Peyer's patch (tissue), 4 donors: ENCODE measurements at regions not wholly inside any gene's neighbourhood (a gene's known extent, or its start where the extent isn't known, plus 50 kb on each side); places are given as distances from the start of the nearest gene placed in this dataset.

Source experiments
- DNase-seq, 3 donors: peaks; one replicate each; pipeline ENCODE4 v3.0.0-alpha.2; 2017 to 2019
- H3K27ac ChIP-seq, 4 donors: fragments of 200-600 bp; sonication (generic); one replicate each; pipeline ENCODE4 v1.5.1; 2016 to 2019
- H3K27me3 ChIP-seq, 2 donors: fragments of 200-600 bp; sonication (generic); one replicate each; pipeline ENCODE4 v1.5.1; 2019
- H3K36me3 ChIP-seq, 3 donors: fragments of 200-600 bp; sonication (generic); one replicate each; pipeline ENCODE4 v1.5.1; 2016 to 2019
- H3K4me1 ChIP-seq, 4 donors: fragments of 200-600 bp; sonication (generic); one replicate each; pipeline ENCODE4 v1.5.1; 2016 to 2019
- H3K4me3 ChIP-seq, 4 donors: fragments of 200-600 bp; sonication (generic); 1 replicate in 3 of 4; 2 replicates in 1 of 4; pipeline ENCODE4 v1.5.1; 2016 to 2019; ENCODE audit warnings: mild to moderate bottlenecking in 1 of 4
- H3K9me3 ChIP-seq, 4 donors: fragments of 200-600 bp; sonication (generic); one replicate each; pipeline ENCODE4 v1.5.1; 2016 to 2019; ENCODE audit warnings: mild to moderate bottlenecking in 1 of 4
- POLR2A ChIP-seq, 2 donors: fragments of 450-650 bp; IDR thresholded peaks; one replicate each; pipeline ENCODE4 v1.5.1; 2017; ENCODE audit warnings: antibody characterized with exemption in 2 of 2, mild to moderate bottlenecking in 2 of 2, moderate library complexity in 2 of 2
- TF ChIP-seq, protein P1 (sequence below), 6 experiments: fragments of 450-650 bp in 4 of 6; fragments of 200-600 bp in 2 of 6; sonication (generic) in 1 of 6; IDR thresholded peaks; one replicate each; pipeline ENCODE4 v1.5.1; 2017 to 2019; ENCODE audit warnings: antibody characterized with exemption in 6 of 6, mild to moderate bottlenecking in 3 of 6, moderate library complexity in 1 of 6

DNA sequence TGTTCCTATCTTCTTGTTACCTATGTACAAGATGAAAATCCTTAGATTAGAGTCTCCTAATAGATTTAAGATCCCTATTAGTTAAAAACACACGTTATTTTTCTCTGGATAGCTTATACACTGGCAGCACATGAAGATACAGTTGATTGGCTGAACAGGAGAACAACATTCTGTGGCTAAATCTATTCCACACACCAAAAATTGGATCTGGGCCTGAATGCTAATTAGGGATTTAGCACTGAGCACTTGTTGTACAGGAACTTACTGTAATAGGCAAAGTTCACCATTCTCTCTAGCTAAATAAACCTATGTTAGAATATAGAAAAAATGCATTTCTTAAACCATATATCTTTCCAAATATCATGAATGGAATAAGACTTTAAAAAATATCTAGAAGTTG is 117.1 kb upstream of the PTGFR start:
- DNase-seq: no peak
- Histone ChIP-seq H3K4me3 (no peak overlapping the region), H3K27me3 (no peaks in the 10 kb centered on the region), H3K36me3 (no peaks in the 10 kb centered on the region), H3K27ac (no peak overlapping the region), H3K9me3 (no peaks in the 10 kb centered on the region), H3K4me1 (no peaks in the 10 kb centered on the region)
- TF ChIP-seq POLR2A (IDR thresholded peaks at IDR 0.05): no peak
- TF ChIP-seq, protein P1, sequence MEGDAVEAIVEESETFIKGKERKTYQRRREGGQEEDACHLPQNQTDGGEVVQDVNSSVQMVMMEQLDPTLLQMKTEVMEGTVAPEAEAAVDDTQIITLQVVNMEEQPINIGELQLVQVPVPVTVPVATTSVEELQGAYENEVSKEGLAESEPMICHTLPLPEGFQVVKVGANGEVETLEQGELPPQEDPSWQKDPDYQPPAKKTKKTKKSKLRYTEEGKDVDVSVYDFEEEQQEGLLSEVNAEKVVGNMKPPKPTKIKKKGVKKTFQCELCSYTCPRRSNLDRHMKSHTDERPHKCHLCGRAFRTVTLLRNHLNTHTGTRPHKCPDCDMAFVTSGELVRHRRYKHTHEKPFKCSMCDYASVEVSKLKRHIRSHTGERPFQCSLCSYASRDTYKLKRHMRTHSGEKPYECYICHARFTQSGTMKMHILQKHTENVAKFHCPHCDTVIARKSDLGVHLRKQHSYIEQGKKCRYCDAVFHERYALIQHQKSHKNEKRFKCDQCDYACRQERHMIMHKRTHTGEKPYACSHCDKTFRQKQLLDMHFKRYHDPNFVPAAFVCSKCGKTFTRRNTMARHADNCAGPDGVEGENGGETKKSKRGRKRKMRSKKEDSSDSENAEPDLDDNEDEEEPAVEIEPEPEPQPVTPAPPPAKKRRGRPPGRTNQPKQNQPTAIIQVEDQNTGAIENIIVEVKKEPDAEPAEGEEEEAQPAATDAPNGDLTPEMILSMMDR (IDR thresholded peaks at IDR 0.05): no peak

DNA sequence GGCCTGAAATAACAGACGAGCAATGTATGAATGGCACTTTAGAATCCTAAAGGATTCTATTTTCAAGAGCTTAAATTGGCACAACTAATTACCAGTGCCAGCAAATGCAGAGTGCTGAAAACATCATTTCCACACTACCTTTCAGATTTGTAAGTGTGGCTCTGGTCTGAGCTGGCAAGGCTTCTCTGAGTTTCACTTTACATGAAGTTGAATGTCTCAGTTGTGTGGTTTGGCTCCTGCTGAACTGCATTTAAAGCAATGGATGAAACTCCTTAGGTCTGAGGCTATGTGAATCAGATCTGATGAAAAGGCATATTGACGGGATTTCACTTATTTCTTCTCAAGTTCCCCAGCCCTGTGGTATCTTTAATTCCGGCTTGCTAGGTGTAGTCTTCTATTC is 114.8 kb upstream of the PTGFR start:
- H3K9me3 ChIP-seq: no peaks in the 10 kb centered on the region
- H3K27me3 ChIP-seq: no peaks in the 10 kb centered on the region
- no peak for TF ChIP-seq POLR2A (IDR thresholded peaks at IDR 0.05)
- TF ChIP-seq, protein P1 (IDR thresholded peaks at IDR 0.05): no peak
- no peak overlapping the region for H3K27ac ChIP-seq
- H3K36me3 ChIP-seq: no peaks in the 10 kb centered on the region
- no peak overlapping the region for H3K4me3 ChIP-seq
- no peaks in the 10 kb centered on the region for H3K4me1 ChIP-seq
- DNase-seq: no peak

DNA sequence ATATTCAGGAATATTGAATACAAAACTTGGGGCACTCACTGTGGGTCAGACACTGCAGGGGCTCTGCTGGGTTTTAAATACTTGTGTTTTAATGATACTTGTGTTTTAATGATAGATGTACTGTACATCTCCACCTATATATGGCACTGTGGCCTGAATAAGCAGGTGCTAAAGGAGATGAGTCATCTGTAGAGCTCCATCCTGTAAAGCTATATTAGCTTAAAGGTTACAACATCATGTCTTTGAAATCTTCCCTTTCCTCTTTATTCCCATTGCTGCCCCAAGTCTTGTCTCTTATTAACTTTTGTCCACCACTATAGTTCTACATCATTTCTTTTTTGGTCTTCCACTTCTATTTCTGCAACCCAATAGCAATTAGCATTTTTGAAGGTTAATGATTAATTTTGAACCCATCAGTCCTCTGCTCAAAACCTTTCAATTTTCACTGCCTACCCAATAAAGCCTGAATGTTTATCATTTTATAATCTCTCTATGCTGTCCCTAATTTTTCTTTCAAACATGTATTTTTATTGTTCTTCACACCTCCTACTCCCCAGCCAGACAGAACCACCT is 113.3 kb upstream of the PTGFR start:
- H3K27me3 ChIP-seq: no peaks in the 10 kb centered on the region
- H3K9me3 ChIP-seq: no peaks in the 10 kb centered on the region
- no peak overlapping the region for H3K27ac ChIP-seq
- H3K4me1 ChIP-seq: no peaks in the 10 kb centered on the region
- no peak overlapping the region for H3K4me3 ChIP-seq
- TF ChIP-seq POLR2A (IDR thresholded peaks at IDR 0.05): no peak
- TF ChIP-seq, protein P1 (IDR thresholded peaks at IDR 0.05): no peak
- no peak for DNase-seq
- no peaks in the 10 kb centered on the region for H3K36me3 ChIP-seq

DNA sequence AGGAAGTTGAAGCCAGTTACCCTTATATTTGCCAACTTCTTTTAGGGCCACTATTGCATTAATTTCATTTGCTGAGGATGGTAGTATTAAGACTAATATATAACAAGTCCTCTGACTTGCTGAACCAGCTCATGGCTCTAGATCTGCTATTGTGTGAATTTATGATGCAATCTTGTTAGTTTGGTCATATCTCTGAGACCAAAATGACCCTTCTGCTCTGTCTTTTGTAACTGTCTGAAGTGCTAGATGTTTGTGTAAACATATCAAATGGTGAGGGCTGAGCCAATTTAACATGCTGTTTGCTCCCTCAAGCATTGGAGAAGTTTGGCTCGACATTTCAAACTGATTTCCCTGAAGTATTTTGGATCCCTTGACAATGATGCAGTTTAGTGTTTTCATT is 106.9 kb upstream of the PTGFR start:
- TF ChIP-seq, protein P1 (IDR thresholded peaks at IDR 0.05): no peak
- no peak for TF ChIP-seq POLR2A (IDR thresholded peaks at IDR 0.05)
- Histone ChIP-seq H3K4me1 (no peaks in the 10 kb centered on the region), H3K27ac (no peak overlapping the region), H3K36me3 (no peaks in the 10 kb centered on the region), H3K9me3 (no peaks in the 10 kb centered on the region), H3K4me3 (no peak overlapping the region), H3K27me3 (no peaks in the 10 kb centered on the region)
- no peak for DNase-seq

DNA sequence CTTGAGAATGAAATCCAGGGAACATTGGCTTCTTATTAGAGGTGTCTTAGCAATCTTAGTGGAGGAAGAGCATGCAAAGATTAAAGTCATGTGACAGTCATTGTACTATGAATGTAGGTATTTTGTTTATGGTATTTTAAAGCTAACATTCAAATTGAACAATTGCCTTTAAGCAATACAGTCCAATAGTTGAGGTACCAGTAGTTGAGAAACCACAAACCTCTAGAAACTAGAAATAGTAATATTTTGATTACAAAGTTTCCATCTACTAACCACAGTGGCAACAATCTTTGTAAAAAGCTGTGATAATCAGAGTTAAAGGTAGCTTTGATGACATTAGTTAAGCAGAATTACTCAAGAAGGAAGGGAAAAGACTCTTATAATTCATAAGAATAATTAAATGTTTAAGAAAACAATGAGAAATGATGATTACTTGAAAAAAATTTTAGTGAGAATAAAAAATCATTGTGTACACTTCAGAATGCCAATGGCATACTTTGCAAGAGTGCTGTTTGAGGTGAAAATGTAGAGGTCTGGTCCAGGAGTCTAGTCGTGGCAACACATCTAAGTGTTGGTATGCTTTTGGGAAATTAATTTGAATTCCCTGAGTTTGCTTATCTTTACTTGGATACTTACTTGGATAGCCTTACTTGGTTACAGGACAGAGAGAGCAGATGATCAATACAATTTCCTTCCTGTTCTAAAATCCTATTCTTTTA is 104.9 kb upstream of the PTGFR start:
- H3K27me3 ChIP-seq: no peaks in the 10 kb centered on the region
- no peak overlapping the region for H3K4me3 ChIP-seq
- TF ChIP-seq, protein P1 (IDR thresholded peaks at IDR 0.05): no peak
- TF ChIP-seq POLR2A (IDR thresholded peaks at IDR 0.05): no peak
- H3K9me3 ChIP-seq: no peaks in the 10 kb centered on the region
- no peaks in the 10 kb centered on the region for H3K36me3 ChIP-seq
- no peaks in the 10 kb centered on the region for H3K4me1 ChIP-seq
- DNase-seq: no peak
- no peak overlapping the region for H3K27ac ChIP-seq
